Embryonic facial prominence (tissue), 1 donor: ENCODE measurements at regions not wholly inside any gene's neighbourhood (a gene's known extent, or its start where the extent isn't known, plus 50 kb on each side); places are given as distances from the start of the nearest gene placed in this dataset.
"Not testable (repeated sequence)": the region's sequence is repeated elsewhere in the genome, so short reads cannot be mapped to it uniquely, and the experiment has no call there.

Experiments used
- DNase-seq: peaks from one replicate; pipeline ENCODE4 v3.0.0-alpha.2; 2016; ENCODE audit errors: extremely low spot score

DNA sequence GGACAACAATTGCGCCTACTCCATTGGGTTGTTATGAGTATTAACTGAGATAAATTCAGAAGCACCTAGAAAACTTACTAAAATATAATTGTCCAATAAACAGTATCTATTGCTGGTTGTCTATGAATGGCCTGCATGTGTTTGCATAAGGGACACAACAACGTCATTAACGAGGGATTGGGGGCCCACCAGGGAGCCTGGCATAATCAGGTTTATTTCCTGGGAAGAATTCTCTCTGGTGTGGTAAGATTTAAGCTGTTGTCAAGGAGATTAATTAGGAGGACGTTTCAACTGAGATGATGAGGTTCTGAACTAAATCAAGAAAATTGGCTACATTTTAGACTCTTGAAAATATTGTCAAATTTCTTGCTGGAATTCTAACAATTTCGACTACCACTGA, 176.1 kb upstream of the CDIN1 start:
- DNase-seq: no peak

- no peak for DNase-seq
These were observed 173.1 kb upstream of the CDIN1 start for GRCh38 chr15:36406366-36406765.

DNA sequence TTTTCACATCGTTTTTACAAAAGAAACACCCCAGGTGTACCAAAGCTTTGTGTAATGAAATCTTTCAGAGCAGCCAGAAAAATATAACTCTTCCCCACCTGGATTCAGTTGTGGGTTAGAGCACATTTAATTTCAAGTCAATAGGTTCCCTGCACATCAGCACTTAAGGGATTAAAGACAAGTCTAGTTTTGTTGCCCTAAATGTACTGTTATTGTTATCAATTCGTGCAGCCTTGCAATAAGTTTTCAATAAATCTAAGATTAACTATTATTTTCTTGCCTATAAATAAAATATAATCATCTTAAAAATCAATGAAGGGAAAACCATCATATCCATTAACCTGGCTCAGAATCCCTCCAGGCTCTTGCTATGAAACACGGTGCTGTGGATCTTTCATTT, 172.5 kb upstream of the CDIN1 start:
- no peak for DNase-seq

- no peak for DNase-seq
These were observed 171.8 kb upstream of the CDIN1 start for GRCh38 chr15:36407647-36408046.

- no peak for DNase-seq
These were observed 169.6 kb upstream of the CDIN1 start for GRCh38 chr15:36409819-36410218.

- DNase-seq: no peak
These were observed 164.8 kb upstream of the CDIN1 start for GRCh38 chr15:36414670-36415069.

- no peak for DNase-seq
These were observed 163.8 kb upstream of the CDIN1 start for GRCh38 chr15:36415643-36416042.

DNA sequence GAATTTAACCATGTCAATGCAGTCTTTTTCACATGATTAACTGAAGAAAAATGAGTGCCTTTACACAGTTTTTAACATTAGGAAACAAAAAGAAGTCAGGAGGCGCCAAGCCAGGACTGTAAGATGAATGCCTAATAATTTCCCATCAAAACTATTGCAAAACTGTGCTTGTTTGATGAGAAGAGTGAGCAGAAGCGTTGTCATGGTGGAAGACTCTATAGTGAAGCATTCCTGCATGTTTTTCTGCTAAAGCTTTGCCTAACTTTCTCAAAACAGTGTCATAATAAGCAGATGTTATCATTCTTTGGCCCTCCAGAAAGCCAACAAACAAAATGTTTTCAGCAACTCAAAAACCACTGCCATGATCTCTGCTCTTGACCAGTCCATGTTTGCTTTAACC, 156.8 kb upstream of the CDIN1 start:
- DNase-seq: no peak

DNA sequence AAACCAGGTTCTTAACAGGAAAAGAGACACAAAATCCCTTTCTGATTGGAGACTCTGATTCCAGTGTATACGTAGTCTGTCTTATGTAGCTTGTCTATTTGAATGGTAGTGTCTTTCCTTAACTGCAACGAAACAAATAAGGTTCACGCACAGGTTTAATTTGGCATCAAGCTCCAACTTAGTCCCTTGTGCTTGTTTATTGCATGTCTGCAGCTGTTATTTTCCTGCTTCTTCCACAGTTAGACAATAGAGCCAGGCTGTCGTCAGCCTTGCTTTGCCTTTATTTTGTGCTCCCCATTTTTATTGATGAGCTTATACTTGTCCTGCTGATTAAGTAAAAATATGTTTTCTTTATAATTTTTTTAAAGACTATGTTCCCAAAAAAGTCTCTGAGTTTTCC, 152.7 kb upstream of the CDIN1 start:
- DNase-seq: no peak

DNA sequence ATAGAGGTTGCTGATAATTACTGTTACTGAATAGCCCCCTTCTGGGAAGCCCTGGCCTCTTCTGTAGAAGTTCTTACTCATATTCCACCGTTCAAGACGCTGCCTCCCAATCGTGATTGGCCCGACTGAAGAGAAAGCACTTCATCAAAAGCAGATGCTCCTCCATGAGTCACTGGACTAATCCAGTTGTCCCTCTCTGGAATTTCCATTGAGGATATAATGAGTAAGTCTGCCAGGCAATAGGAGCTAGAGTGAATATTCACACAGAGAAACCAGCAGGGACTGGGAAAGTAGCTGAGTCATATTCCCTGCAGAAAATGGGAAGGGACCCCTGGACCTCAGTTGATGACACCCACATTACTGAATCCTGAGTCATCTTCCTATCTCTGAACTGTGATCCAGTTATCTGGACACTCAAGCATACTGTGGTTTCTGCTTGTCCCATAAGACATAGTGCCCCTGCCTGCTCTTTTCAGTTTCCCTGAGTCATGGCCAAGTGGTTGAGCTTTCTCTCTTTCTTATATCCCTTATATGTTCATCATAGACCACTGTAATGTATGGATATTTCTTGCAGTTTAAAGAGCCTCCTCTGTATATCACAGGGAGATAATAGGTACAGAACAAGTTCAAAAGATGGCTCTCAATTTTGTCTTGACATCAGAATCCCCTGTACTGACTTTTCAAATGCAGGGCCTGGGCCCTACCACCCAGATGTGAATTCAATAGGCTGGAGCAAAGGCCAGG, 151.2 kb upstream of the CDIN1 start:
- no peak for DNase-seq

DNA sequence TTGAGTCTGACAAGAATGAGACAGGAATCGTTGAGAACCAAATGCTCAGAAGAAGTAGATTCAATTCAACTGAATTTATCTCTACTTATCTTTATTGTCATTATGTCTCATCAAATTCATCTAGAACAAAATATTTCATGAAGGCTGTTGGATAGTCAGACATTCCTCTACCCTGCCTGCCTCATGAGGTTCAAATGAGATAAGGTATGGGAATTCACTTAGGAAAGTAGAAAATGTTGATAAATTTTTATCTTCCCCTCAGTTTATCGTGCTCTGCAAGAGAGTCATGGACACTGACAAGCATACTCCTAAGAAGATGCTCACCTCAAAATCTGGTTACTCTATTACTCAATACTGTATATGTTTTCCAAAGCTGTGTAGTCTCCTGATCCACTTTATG, 149.7 kb upstream of the CDIN1 start:
- DNase-seq: no peak

DNA sequence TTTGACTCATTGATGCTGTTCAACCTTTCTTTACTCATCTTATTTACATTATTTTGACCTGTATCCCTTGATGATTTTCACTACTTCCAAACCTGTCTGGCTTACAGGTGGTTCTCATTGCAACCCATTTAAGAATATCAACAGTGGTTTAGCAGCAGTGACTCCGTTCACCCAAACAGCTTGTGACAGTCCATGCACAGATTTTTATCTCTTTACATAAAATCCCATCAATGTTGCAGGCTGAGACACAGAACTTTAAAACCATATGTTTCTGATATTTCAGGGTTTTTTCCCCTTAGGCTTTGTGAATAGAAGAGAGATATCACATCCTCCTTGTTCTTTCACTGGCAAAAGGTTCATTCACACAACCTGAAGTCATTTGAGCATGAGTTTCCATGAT, 149.1 kb upstream of the CDIN1 start:
- no peak for DNase-seq

GRCh38 chr15:36430726-36431265, 148.6 kb upstream of the CDIN1 start:
- DNase-seq: no peak

DNA sequence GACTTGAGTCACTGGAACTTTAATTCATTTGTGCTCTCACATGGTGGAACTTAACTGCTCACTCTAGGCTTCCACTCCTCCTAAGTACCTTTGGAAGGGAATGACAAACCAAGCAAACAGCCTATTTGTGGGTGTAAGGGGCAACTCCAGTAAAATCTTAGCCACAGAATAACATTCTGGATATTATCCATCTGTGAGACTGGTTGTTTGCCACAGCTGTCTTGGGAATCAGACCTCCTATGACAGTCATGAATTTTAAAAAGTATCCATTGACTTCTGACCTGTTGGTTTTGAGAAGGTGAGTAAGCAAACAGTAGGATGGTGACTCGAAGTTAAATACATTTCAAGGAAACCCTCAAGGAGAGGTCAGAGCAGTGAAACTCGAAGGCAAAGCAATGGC, 147.3 kb upstream of the CDIN1 start:
- DNase-seq: no peak

DNA sequence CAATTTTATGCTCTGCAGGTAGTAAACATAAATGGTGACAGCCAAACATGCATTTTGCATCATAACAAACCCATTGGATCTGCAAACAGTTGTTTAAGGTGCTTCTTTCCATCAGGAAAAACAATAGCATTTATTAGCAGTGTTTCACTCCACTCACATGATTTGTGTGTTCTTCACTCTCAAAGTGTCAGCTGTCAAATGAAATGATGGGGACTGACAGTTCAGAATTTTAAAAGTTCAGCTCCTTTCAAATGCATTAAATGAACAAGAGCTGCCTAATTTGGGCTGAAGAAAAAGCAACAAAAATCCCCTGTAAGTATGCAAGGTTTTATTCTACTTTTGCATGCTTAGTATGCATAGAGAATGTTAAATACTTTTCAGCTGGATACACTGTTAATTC, 145.2 kb upstream of the CDIN1 start:
- no peak for DNase-seq

GRCh38 chr15:36438499-36438898, 140.9 kb upstream of the CDIN1 start:
- no peak for DNase-seq

GRCh38 chr15:36447373-36447772, 132.1 kb upstream of the CDIN1 start:
- DNase-seq: no peak

GRCh38 chr15:36448418-36448817, 131.0 kb upstream of the CDIN1 start:
- DNase-seq: no peak

DNA sequence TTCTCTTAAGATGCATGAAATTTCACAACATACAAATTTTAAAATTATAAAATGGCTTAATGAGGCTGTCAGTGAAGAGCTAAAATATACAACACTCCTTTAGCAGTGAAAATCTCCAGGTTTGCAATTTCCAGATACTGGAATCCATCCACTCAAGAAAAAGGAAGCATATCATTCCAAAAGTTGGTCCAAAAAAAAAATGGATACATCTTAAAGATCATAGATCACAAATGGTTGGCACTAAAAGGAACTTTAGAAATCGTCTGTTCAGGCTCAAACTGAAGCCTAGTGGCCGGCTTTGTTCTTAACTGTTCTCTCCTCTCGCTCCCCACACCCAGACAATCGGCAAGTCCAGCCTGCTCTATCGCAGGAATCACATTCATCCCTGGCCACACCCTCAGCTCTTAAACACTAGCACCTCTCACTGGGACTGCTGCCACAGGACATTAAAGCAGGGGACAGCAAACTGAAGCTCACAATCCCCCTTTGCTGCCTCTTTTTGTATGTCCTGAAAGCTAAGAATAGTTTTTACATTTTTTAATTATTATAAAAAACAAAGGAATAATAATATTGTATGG, 130.3 kb upstream of the CDIN1 start:
- DNase-seq: no peak

GRCh38 chr15:36449662-36450145, 129.7 kb upstream of the CDIN1 start:
- no peak for DNase-seq

- DNase-seq: not testable (repeated sequence)
These were observed 125.2 kb upstream of the CDIN1 start for GRCh38 chr15:36454244-36454643.

GRCh38 chr15:36458411-36458810, 121.0 kb upstream of the CDIN1 start:
- no peak for DNase-seq

DNA sequence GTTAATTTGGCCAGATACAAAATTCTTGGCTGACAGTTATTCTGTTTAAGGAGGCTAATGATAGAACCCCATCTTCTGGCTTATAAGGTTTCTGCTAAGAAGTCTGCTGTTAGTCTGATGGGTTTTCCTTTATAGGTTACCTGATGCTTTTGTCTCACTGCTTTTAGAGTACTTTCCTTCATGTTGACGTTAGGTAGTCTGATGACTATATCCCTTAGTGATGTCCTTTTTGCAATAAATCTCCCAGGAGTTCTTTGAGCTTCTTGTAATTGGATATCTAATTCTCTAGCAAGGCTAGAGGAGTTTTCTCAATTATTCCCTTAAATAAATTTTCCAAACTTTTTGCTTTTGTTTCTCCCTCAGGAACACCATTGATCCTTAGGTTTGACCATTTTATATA, 114.1 kb upstream of the CDIN1 start:
- no peak for DNase-seq
